Psoas muscle (tissue), 7 donors: ENCODE measurements at regions not wholly inside any gene's neighbourhood (a gene's known extent, or its start where the extent isn't known, plus 50 kb on each side); places are given as distances from the start of the nearest gene placed in this dataset.

Experiments
- ATAC-seq, 4 donors: fragments of 200-7000 bp; cut with Tn5 transposase; one replicate each; pipeline ENCODE4 v1.9.1; 2020; ENCODE audit warnings: moderate library complexity in 3 of 4, mild to moderate bottlenecking in 2 of 4
- DNase-seq, 2 donors: peaks; one replicate each; pipeline ENCODE4 v3.0.0-alpha.2; 2020
- H3K27ac ChIP-seq: fragments of 200-600 bp; one replicate; pipeline ENCODE4 v1.8.0; 2022
- H3K27me3 ChIP-seq, 3 donors: fragments of 200-600 bp in 1 of 3; one replicate each; pipeline versions ENCODE4 v1.6.1 to v1.8.0; 2013 to 2022; ENCODE audit warnings: low read length in 2 of 3, mild to moderate bottlenecking in 2 of 3, moderate library complexity in 1 of 3; ENCODE audit not compliant: insufficient read depth in 3 of 3
- H3K36me3 ChIP-seq, 2 donors: fragments of 200-600 bp in 1 of 2; one replicate each; pipeline versions ENCODE4 v1.6.1 to v1.8.0; 2013 to 2022; ENCODE audit warnings: low read depth in 1 of 2, mild to moderate bottlenecking in 1 of 2, moderate library complexity in 1 of 2; ENCODE audit not compliant: insufficient read depth in 1 of 2
- H3K4me1 ChIP-seq: fragments of 200-600 bp; one replicate; pipeline ENCODE4 v1.8.0; 2022
- H3K4me3 ChIP-seq: fragments of 200-600 bp; one replicate; pipeline ENCODE4 v1.8.0; 2022; ENCODE audit warnings: mild to moderate bottlenecking
- H3K9me3 ChIP-seq: fragments of 200-600 bp; one replicate; pipeline ENCODE4 v1.8.0; 2022
- CTCF ChIP-seq: fragments of 200-600 bp; IDR thresholded peaks from one replicate; pipeline ENCODE4 v1.8.0; 2022; ENCODE audit warnings: antibody characterized with exemption
- WGBS, 3 donors: extraction: QIAGEN DNeasy Blood & Tissue Kit; methylation state at CpG; one replicate each; pipeline versions ENCODE4 v1.1.6 to v1.1.7; 2013; 5-methylcytosine and 5-hydroxymethylcytosine counted together
- intact Hi-C, 2 donors: fragments of 100-400 bp; cut with DNase I; formaldehyde crosslinking; loops; one replicate each; pipeline versions ENCODE4 v1.11.0 to v1.14.2; 2022
- donor health status: healthy with polysubstance abuse.
- donor health status: DM: no; HTN: no; CAD: no; lungs with moderate emphysema.
- donor health status: Bipolar disorder and iron deficiency.
- donor health status: healthy.
- donor health status: DM: yes; HTN: yes; CAD: no.
- donor health status: DM: no; HTN: no; CAD: no.
- donor health status: DM: yes; HTN: yes; CAD: no.

GRCh38 chr14:85421186-85421877 is 108.6 kb upstream of the FLRT2 start:
- no peaks in the 10 kb centered on the region for H3K4me1 ChIP-seq
- no peak for DNase-seq
- no peak overlapping the region for H3K27ac ChIP-seq
- no peak for TF ChIP-seq CTCF
- ATAC-seq: no peak
- no peak overlapping the region for H3K4me3 ChIP-seq
- H3K9me3 ChIP-seq: no peaks in the 10 kb centered on the region
- intact Hi-C loops: no loop called here
- H3K36me3 ChIP-seq: no peaks in the 10 kb centered on the region
- WGBS, 3 donors: 96 to 99% (median 97%) methylated on average over 3 of the region's 3 CpGs
- H3K27me3 ChIP-seq: no peaks in the 10 kb centered on the region

GRCh38 chr14:85423889-85424288 is 106.1 kb upstream of the FLRT2 start:
- Histone ChIP-seq H3K4me3 (no peak overlapping the region), H3K27ac (no peak overlapping the region), H3K9me3 (no peaks in the 10 kb centered on the region), H3K4me1 (no peaks in the 10 kb centered on the region), H3K27me3 (no peaks in the 10 kb centered on the region), H3K36me3 (no peaks in the 10 kb centered on the region)
- DNase-seq: no peak
- intact Hi-C loops: no loop called here
- TF ChIP-seq CTCF: no peak
- no peak for ATAC-seq
- whole genome bisulfite sequencing, 3 donors: 92 to 98% (median 97%) methylated on average over 3 of the region's 3 CpGs

- intact Hi-C loops: no loop called here
- no peak overlapping the region for H3K27ac ChIP-seq
- no peak overlapping the region for H3K4me3 ChIP-seq
- no peak for TF ChIP-seq CTCF
- no peaks in the 10 kb centered on the region for H3K9me3 ChIP-seq
- ATAC-seq: no peak
- no peaks in the 10 kb centered on the region for H3K27me3 ChIP-seq
- H3K4me1 ChIP-seq: no peaks in the 10 kb centered on the region
- 35 to 56% (median 36%) methylated on average over 3 of the region's 3 CpGs for WGBS, 3 donors
- DNase-seq: no peak
- H3K36me3 ChIP-seq: no peaks in the 10 kb centered on the region
These were observed 104.4 kb upstream of the FLRT2 start for GRCh38 chr14:85425507-85425906.

GRCh38 chr14:85426068-85426935 is 103.6 kb upstream of the FLRT2 start:
- DNase-seq (no peak), ATAC-seq (peak in 1 of 4 donors; percentile 31)
- H3K27ac ChIP-seq: no peak overlapping the region
- H3K27me3 ChIP-seq: no peaks in the 10 kb centered on the region
- no peak for TF ChIP-seq CTCF
- no peaks in the 10 kb centered on the region for H3K4me1 ChIP-seq
- no peaks in the 10 kb centered on the region for H3K36me3 ChIP-seq
- no peak overlapping the region for H3K4me3 ChIP-seq
- intact Hi-C loops: no loop called here
- WGBS, 3 donors: 40 to 48% (median 44%) methylated on average over 4 of the region's 4 CpGs
- no peaks in the 10 kb centered on the region for H3K9me3 ChIP-seq
